HG02588 (cell line): ENCODE measurements at regions not wholly inside any gene's neighbourhood (a gene's known extent, or its start where the extent isn't known, plus 50 kb on each side); places are given as distances from the start of the nearest gene placed in this dataset.

Source experiments
- ATAC-seq: cut with Tn5 transposase; IDR thresholded peaks from one replicate; pipeline ENCODE4 v1.9.1; 2021; ENCODE audit warnings: mild to moderate bottlenecking, moderate library complexity; ENCODE audit not compliant: unreplicated experiment

DNA sequence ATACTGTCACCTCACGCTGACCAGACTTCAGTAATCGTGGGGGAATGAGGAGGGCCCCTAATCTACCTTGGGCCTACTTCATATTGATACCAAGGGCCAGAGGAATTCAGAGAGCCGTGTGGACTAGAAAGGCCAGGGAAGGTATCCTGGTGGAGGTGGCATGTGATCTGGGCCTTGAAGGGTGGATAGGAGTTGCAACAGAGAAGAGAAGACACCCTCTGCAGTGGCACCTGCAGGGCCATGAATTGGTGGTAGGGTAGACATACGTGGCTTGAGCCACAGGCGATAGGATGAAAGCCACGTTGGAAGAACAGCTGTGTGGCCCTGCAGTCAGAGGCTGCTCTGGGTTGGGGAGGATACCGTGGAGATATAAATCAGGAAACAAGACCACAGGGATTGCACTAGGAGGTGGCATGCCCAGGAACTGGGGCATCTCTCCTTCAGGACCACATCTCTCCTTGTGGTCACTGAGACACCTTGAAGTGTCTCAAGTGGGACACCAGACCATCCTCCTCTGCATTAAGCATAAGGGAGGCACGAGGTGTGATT lies 141.4 kb downstream of the CYP26B1 start:
- no peak for ATAC-seq

DNA sequence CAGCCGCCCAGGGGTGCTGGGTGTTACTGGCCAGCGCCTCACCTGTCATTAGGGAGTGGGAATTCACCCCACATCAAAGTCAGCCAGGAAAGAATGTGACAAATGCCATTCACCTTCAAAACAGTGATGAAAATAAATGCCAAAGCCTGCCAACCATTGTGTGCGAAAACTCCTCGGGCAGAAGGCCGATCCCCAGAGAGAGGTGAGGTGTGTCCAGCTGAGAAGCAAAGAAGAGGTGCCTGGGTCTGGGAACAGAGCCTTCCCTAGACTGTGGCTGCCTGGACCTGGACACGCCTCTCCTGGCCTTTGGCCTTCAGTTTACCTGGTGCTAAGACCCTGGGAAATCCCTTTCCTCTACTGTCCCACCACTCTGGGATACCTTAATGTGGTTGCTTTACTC lies 142.7 kb downstream of the CYP26B1 start:
- no peak for ATAC-seq

DNA sequence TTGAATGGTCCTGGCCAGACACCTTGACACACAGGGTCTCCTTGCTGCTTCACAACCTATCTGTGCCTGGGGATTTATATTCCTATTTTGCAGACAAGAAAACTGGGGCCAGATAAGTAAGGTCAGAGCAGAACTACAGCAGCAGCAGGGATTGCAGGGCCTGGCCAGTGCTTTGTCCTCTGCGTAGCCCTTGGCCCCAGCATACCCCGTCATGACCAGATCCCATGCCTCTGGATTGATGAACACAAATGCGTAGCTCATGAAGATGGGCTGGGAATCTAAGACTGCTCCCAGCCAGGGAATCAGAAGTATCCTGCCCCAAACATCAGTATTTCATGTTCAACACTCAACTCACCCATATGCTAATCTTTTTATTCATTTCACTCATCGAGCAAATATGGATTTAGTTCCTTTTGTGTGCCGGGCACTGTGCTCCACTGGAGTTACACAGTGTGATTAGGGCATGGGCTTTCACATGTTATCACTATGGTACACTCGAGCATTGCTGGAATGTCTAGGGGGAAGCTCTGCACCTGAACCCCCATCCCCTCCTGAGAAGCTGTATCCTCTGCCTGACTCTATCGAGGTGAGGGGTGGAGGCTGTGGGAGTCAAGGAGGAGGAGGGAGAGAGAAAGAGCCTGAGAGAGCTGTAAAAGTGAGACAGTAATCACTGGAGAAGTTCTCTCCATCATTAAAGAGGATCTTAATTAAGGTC lies 143.3 kb downstream of the CYP26B1 start:
- no peak for ATAC-seq

DNA sequence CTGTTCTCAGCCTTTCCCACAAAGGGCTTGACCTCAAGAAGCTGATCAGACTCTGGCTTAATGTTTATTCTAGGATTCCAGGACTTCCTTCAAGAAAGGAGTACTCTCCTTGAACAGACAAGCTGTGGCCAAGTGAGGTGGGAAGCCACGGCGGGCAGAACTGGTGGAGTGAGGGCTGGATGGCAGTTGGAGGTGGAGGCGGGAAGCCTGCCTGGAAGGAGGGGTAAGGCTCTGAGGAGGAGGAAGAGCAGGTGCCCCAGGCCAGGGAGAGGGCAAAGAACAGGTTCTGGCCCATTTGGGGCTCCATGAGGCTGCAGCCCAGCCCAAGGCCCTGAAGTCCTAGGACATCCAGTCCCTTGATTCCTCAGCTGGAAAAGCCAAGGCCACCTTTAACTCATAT lies 143.9 kb downstream of the CYP26B1 start:
- no peak for ATAC-seq

DNA sequence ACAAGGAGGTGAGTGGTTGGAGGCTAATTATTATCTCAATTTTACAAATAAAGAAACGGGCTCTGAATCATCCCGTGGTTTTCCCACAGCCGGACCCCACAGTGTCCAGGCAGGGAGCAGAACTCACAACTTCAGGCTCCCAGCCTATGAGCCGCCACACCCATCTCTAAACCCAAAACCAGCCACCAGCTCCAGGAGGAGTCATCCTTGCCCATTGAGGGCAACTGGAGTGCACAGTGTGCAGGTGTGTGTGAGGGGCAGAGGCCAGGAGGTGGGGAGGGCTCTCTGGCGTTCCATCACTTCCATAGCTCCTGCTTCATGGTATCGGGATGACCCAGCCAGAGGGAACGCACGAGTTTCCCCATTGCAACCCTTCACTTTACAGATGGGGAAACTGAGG lies 144.5 kb downstream of the CYP26B1 start:
- no peak for ATAC-seq

DNA sequence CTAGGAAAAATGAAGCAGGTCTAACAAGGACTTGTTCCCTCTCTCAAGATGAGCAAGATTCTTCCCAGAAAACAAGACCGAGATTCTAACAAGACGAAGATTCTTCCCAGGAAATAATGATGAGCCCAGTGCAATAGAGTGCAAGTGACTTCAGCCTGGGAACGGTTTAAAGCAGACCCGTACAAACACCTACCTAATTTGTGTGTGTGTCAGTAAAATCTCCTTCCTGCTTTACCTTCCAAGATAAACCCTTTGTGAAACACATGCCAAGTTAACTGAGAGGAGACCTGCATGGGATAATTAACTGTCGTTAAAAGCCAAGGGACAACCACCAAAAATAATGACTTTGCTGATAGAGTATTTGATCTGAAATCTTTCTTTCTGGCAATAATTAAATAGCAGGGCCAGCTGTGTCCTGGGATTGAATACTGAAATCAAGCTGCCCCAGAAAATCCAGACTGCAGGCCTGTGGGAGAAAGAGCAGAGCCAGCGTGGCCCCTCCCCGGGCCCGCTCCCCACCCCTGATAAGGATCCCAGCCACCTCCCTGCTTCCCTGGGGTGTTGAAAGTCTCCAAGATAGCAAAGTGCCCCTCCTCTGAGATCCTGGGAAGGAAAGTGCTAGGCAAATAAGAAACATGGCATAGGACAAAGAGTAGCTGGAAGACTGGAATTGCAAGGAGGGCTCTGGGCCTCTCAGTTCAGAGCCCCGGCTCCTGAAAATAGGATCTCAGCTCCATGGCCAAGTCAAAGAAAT lies 145.5 kb downstream of the CYP26B1 start:
- ATAC-seq: no peak

DNA sequence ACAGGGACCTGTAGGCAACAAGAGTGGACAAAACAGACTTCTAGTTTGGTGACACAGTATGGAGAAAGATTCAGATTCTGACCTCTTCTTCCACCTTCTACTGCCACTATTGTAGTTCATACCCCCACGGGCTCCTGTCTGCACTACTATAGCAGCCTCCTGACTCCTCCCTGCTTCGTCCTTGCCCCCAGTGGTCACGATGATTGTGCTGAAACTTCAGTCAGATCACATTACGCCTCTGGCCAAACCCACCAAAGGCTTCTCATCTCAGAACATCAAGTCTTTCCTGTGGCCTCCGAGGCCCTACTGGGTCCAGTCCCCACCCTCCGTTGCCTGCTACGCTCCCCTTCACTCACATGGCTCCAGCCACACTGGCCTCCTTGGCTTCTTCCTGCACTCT lies 147.6 kb downstream of the CYP26B1 start:
- ATAC-seq: no peak

DNA sequence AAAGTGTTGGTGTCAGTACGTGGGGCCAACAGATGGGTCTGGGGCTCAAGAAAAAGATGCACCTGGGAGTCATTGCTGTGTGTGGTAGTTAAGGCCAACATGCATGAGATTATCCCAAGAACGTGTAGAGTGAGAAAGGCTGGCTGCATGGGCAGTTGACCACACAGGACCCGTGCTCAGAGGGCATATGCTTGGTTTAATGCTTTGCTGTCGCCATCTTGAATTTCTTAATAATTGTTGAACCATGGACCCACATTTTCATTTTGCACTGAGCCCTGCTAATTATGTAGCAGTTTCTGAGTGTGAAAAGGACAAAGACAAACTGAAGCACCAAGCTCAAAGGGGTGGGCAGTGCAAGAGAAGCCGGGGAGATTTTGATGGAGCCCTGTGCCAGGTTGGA lies 148.1 kb downstream of the CYP26B1 start:
- no peak for ATAC-seq

DNA sequence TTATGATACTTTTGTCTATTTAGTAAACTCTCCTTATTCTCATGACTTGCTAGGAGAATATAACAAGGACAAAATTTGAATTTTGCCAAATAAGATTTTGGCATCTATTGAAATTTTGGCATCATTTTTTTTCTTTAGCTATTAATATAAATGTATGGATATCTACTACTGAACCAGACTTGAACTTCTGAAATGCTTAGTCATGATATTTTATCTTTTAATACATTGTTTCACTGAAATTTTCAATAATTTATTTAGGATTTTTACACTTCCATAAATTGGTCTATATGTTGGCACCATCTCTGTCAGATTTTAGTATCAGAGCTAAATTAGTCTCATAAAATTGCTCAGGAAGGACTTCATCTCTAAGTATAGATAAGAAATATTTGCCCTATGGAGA lies 149.8 kb downstream of the CYP26B1 start:
- no peak for ATAC-seq

DNA sequence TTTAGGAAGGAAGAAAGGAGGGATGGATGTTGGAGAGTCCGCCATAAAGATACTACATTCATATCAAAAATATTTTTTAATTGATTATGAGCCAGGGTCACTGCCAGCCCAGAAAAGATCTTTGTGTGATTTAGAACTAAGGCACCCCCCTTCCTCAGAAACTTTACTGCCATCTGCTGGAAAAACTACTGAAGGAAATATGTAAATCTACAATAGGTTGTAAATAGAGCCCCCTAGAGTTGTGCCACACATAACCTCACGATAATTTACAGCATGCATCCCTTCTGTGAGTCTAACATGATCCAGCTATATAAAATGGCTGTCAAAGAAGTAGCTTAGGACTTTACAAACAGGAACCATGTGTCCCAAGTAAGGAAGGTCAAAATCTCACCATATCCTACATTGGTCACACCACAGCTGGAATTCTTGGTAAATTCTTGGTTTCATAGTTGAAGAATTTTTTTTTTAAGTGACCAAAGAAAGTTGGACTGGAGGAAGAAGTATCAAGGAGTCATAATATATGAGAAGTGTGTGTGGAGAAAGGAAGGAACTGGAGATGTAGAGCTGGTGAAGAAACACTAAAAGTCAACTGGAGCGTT lies 152.5 kb downstream of the CYP26B1 start:
- no peak for ATAC-seq

DNA sequence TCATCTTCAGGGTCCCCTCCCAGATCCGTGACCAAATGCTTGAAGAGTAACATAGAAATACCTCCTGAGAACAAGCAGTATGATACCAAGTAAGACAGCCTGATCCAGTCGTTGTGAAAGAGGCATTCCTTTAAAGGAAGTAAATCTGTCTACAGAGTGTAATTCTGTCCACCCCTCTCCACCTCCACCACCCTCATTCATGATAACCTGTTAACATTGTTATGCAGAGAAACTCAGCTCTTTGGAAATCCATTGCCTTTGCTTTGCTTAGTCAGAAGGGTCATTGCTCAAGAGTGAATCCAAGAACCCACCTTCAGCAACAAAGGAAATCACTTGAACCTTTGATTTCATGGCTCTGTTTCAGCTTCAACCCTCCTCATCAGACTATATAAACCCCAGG lies 155.6 kb downstream of the CYP26B1 start:
- ATAC-seq: no peak

DNA sequence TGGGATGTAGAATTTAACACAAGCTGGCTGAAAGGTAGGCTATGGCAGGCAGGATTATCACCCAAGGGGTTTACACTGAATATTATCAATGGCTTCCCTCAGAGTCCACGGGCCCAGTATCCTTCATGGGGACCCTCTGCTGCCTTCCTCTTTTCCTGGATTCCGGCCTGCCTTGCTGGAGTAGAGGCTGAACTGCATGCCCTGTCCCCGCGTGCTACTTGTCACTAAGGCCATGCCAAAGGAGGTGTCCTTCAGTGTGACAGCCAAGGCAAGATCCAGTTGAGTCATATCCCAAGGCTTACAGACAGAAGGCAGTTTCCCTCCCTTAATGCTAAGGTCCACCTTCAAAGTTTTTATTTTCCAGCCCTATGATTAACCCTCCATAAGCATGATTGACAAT lies 156.3 kb downstream of the CYP26B1 start:
- ATAC-seq: no peak

DNA sequence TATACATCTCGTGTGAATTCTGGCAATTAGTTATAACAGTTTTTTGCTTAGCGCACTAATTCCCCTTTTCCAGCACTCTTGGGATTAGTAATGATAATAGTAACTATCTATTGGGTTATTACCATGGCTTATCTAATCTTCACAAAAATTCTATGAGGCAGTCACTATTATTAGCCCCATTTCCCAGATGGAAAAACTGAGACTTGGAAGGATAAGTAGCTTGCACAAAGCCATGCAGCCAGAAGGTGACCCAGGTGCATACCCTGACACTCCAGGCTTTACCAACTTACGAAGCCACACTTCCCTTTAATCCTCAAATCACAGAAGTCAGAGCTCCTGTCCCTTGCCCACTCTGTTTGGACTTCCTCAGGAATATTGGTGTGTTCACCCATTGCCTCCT lies 156.8 kb downstream of the CYP26B1 start:
- ATAC-seq: no peak

DNA sequence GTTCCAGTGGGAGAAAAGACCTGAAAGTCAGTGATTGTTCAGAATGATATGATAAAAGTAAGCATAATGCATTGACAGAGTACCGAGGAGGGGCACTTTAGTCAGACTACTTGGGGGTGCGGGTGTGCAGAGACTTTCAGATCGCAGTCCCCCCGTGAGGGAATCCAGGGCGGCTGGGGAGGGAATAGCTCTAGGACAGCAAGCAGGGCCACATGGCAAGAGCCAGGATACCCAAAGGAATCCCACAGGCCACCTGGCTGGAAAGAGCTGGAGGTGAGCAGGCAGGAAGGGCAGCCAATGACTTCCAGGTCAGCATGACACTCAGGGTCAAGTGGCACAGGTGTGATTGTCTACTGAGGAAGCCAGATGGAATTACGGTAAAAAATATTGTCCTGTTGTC lies 157.5 kb downstream of the CYP26B1 start:
- ATAC-seq: no peak

DNA sequence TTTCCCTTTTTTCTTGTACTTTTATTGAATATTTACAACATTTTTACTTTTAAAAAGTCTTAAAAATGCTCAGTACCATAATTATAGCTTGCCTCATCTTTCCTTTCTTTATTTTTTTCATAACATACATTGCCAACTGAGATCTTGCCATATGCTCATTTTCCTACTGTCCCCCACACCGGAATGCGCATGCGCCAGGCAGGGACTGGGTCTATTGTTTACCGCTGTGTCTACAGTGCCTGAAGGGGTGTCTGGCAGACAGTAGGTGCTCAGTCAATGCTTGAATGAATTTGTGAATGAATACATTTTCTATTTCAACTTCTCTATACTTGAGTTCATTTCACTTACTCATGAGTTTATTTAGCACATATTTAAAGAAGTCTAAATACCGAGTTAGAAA lies 158.0 kb downstream of the CYP26B1 start:
- no peak for ATAC-seq

DNA sequence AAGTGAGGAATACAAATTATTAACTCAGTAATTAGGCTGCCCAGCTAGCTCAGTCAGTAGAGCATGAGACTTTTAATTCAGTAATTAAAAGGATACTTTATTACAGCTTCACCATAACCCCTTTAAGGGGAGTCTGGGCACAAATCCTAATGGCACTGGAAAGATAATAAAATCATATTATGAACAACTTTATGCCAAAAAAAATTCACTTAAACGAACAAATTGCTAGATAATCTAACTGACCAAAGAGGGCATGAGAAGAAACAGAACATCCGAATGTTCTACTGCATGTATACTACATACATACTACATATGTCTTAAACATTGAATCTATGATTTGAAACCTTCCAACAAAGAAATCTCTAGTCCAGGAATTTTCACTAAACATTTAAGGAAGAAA lies 159.5 kb downstream of the CYP26B1 start:
- ATAC-seq: no peak

DNA sequence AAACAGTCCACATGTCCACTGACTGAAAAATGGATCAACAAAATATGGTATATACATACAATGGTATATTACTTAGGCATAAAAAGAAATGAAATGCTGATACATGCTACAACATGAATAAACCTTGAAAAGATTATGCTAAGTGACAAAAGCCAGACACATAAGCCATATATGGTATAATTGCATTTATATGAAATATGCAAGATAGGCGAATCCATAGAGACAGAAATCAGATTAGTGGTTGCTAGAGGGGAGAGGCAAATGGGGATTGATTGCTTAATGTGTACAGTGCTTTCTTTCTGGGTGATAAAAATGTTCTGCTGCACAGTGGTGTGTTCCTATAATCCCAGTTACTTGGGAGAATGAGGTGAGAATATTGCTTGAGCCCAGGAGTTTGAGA lies 171.0 kb downstream of the CYP26B1 start:
- no peak for ATAC-seq

DNA sequence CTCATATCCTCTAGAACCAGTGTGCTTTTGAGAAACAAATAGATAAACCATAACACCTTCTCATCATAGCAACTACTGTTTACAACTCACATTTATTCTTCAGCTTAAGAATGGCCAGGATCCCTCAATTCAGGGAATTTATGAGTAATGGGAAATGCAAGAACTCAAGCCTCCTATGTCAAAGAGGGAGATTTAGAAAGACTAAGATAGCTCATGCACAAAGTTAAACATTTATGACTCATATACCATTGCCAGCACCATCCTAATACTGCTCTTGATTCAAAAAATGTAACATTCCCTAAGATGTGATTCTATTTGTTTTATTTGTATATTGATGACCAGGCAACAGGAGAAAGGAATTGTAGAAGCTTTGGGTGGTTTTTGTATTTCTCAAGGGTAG lies 172.8 kb downstream of the CYP26B1 start:
- no peak for ATAC-seq

DNA sequence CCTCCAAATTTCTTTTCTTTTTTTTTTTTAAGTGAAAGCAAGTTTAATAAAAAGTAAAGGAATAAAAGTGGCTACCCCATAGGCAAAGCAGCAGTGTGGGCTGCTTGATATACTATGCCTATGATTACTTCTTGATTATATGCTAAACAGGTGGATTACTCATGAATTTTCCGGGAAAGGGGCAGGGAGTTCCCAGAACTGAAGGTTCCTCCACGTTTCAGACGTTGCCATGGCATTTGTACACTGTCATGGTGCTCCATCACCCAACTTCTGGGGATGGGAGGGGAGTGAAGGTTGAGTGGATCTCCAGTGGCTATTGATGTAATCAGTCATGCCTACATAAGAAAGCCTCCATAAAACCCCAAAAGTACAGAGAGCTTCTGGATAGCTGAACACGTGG lies 176.2 kb downstream of the CYP26B1 start:
- no peak for ATAC-seq

DNA sequence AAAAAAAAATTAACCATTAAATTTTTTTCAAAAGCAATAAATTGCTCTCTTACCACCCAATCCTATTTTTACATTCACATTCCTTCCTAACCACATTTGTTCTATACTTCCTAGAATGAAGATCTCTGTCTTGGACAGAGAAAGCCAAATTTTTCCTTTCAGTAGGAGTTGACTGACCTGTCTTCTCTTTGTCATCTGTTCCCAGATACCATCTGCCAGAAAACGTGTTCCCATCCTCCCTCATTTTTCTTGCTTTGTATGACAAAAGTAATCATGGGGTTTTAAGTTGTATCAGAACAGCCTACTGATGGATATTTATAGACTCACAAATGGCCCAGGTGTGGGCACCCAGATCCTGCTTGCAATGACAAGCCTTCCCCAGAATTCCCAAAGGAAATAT lies 182.1 kb downstream of the CYP26B1 start:
- no peak for ATAC-seq

DNA sequence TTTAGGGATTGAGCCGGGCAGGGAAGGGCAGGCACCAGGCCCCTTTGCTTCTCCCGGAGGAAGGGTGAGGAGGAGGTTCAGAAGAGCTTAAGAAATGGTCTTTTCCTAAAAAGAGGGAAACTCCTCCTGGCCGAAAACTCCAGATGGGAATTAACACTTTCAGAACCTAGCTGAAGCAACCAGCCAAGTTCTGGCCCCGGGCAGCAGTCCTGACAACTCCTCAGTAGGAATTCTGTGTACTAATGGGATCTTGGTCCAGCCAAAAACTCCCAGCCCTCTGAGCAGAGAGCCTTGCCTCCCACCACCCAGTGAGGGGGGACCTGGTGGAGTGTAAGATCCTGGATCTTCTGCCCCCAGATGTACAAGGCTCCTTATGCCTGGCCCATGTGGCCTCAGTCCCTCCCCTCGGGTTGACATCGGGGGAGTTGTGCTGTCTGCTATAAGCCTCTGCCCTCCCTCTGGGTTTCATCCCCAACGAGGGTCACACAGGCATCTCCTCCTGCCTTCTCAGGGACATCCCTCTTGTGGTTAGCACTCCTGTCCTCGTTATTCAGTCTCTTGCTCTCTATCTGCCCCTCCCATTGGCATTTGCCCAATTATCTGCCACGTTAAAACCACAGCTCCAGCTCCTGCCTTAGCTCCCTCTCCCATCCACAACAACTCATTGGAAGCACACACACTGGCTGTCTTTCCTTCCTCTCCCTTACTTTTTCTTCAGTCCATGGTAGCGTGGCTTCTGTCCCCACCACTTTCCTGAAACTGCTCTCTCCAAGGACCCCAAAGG lies 184.6 kb downstream of the CYP26B1 start:
- ATAC-seq: no peak
